Mesenchymal stem cell (in vitro differentiated cells and primary cell): ENCODE measurements at regions not wholly inside any gene's neighbourhood (a gene's known extent, or its start where the extent isn't known, plus 50 kb on each side); places are given as distances from the start of the nearest gene placed in this dataset.

Experiments used
- DNase-seq: peaks from one replicate; pipeline ENCODE4 v3.0.0-alpha.2; 2013
- H2AFZ ChIP-seq: one replicate; pipeline ENCODE4 v1.6.1; 2013; ENCODE audit warnings: low read depth, mild to moderate bottlenecking, control low read depth, inconsistent platforms, low read length, moderate library complexity
- H2AK5ac ChIP-seq: 2 replicates; pipeline ENCODE4 v1.6.1; 2013; ENCODE audit warnings: low read length, moderate library complexity, mild to moderate bottlenecking, inconsistent platforms; ENCODE audit not compliant: severe bottlenecking
- H2BK120ac ChIP-seq: one replicate; pipeline ENCODE4 v1.6.1; 2013; ENCODE audit warnings: low read depth, mild to moderate bottlenecking, inconsistent platforms, low read length, moderate library complexity
- H2BK12ac ChIP-seq, 2 experiments: one replicate each; pipeline ENCODE4 v1.6.1; 2013; ENCODE audit warnings: inconsistent platforms in 2 of 2, low read length in 2 of 2, mild to moderate bottlenecking in 2 of 2, moderate library complexity in 2 of 2, control low read depth in 1 of 2
- H2BK15ac ChIP-seq: one replicate; pipeline ENCODE4 v1.6.1; 2013; ENCODE audit warnings: mild to moderate bottlenecking, low read depth, inconsistent platforms; ENCODE audit not compliant: poor library complexity, severe bottlenecking
- H2BK5ac ChIP-seq: 2 replicates; pipeline ENCODE4 v1.6.1; 2013; ENCODE audit warnings: low read depth, mild to moderate bottlenecking, low read length, control low read depth, inconsistent platforms; ENCODE audit not compliant: poor library complexity, severe bottlenecking
- H3K14ac ChIP-seq, 2 experiments: one replicate each; pipeline ENCODE4 v1.6.1; 2013; ENCODE audit warnings: inconsistent platforms in 2 of 2, low read length in 2 of 2, control low read depth in 1 of 2, mild to moderate bottlenecking in 1 of 2, moderate library complexity in 1 of 2
- H3K18ac ChIP-seq, 2 experiments: one replicate each; pipeline ENCODE4 v1.6.1; 2013; ENCODE audit warnings: inconsistent platforms in 2 of 2, low read length in 2 of 2, control low read depth in 1 of 2, low read depth in 1 of 2, mild to moderate bottlenecking in 1 of 2
- H3K23ac ChIP-seq, 2 experiments: one replicate each; pipeline ENCODE4 v1.6.1; 2013; ENCODE audit warnings: inconsistent platforms in 2 of 2, low read length in 2 of 2, mild to moderate bottlenecking in 2 of 2, moderate library complexity in 2 of 2, control low read depth in 1 of 2
- H3K27ac ChIP-seq: 2 replicates; pipeline ENCODE4 v1.5.1; 2013; ENCODE audit warnings: mild to moderate bottlenecking, moderate library complexity, low read length, control low read depth, inconsistent platforms; ENCODE audit not compliant: poor library complexity, severe bottlenecking
- H3K27me3 ChIP-seq, 2 experiments: 2 replicates each; pipeline versions ENCODE4 v1.6.1 to v1.7.0; 2013; ENCODE audit warnings: low read length in 2 of 2, mild to moderate bottlenecking in 2 of 2, moderate library complexity in 2 of 2, control low read depth in 1 of 2, inconsistent platforms in 1 of 2; ENCODE audit not compliant: control insufficient read depth in 1 of 2, insufficient read depth in 1 of 2
- H3K36me3 ChIP-seq, 2 experiments: 2 replicates each; pipeline versions ENCODE4 v1.6.1 to v1.7.0; 2013; ENCODE audit warnings: low read length in 2 of 2, control low read depth in 1 of 2, inconsistent platforms in 1 of 2, low read depth in 1 of 2, mild to moderate bottlenecking in 1 of 2; ENCODE audit not compliant: insufficient read depth in 2 of 2, control insufficient read depth in 1 of 2
- H3K4ac ChIP-seq, 2 experiments: one replicate each; pipeline ENCODE4 v1.6.1; 2013; ENCODE audit warnings: inconsistent platforms in 2 of 2, low read length in 2 of 2, mild to moderate bottlenecking in 2 of 2, moderate library complexity in 2 of 2, control low read depth in 1 of 2, low read depth in 1 of 2
- H3K4me1 ChIP-seq: 2 replicates; pipeline ENCODE4 v1.6.1; 2013; ENCODE audit warnings: low read depth, low read length, control low read depth; ENCODE audit not compliant: control insufficient read depth, insufficient read depth
- H3K4me2 ChIP-seq: 2 replicates; pipeline ENCODE4 v1.6.1; 2013; ENCODE audit warnings: low read length, mild to moderate bottlenecking, inconsistent platforms; ENCODE audit not compliant: poor library complexity, severe bottlenecking
- H3K4me3 ChIP-seq, 2 experiments: 2 replicates each; pipeline versions ENCODE4 v1.5.1 to v1.7.0; 2013; ENCODE audit warnings: low read length in 2 of 2, mild to moderate bottlenecking in 2 of 2, control low read depth in 1 of 2, low read depth in 1 of 2; ENCODE audit not compliant: insufficient read depth in 1 of 2
- H3K79me1 ChIP-seq: replicated peaks from 2 replicates; pipeline ENCODE4 v1.6.1; 2013; ENCODE audit warnings: mild to moderate bottlenecking, control low read depth, low read length, inconsistent platforms; ENCODE audit not compliant: poor library complexity, severe bottlenecking
- H3K9ac ChIP-seq: 2 replicates; pipeline ENCODE4 v1.7.0; 2013; ENCODE audit warnings: mild to moderate bottlenecking, low read length, moderate library complexity
- H3K9me3 ChIP-seq: 2 replicates; pipeline ENCODE4 v1.7.0; 2013; ENCODE audit warnings: mild to moderate bottlenecking, low read length; ENCODE audit not compliant: control insufficient read depth
- H4K8ac ChIP-seq: one replicate; pipeline ENCODE4 v1.6.1; 2013; ENCODE audit warnings: inconsistent platforms, mild to moderate bottlenecking, low read length, moderate library complexity
- H4K91ac ChIP-seq: one replicate; pipeline ENCODE4 v1.6.1; 2013; ENCODE audit warnings: mild to moderate bottlenecking, low read length, inconsistent platforms
- WGBS: methylation state at CpG from one replicate; pipeline ENCODE4 v1.1.7; 2013; ENCODE audit warnings: mixed read lengths; 5-methylcytosine and 5-hydroxymethylcytosine counted together

GRCh38 chrX:84709987-84710386, 207.7 kb upstream of the HDX start:
- no peaks in the 10 kb centered on the region for H3K4me1 ChIP-seq
- no peaks in the 10 kb centered on the region for H3K79me1 ChIP-seq
- no peak overlapping the region for H3K4me2 ChIP-seq
- H2AK5ac ChIP-seq, result no peak overlapping the region
- H4K8ac ChIP-seq, result no peak overlapping the region
- H2BK12ac ChIP-seq, result no peak overlapping the region
- no peak overlapping the region for H3K27ac ChIP-seq
- H3K9me3 ChIP-seq, result no peaks in the 10 kb centered on the region
- no peak overlapping the region for H2BK120ac ChIP-seq
- H2BK5ac ChIP-seq, result no peak overlapping the region
- H3K27me3 ChIP-seq, result peaks cover 0 to 4% of the 10 kb centered on the region in 2 experiments
- H3K4ac ChIP-seq, result no peak overlapping the region
- H2BK15ac ChIP-seq, result no peak overlapping the region
- H3K18ac ChIP-seq, result no peak overlapping the region
- no peak overlapping the region for H3K23ac ChIP-seq
- no peak overlapping the region for H3K4me3 ChIP-seq
- no peak overlapping the region for H2AFZ ChIP-seq
- no peak for DNase-seq
- no peaks in the 10 kb centered on the region for H3K36me3 ChIP-seq
- H3K9ac ChIP-seq, result no peak overlapping the region
- H3K14ac ChIP-seq, result no peak overlapping the region
- H4K91ac ChIP-seq, result no peak overlapping the region
- 65% methylated on average over 1 of the region's 2 CpGs for WGBS

GRCh38 chrX:84710611-84711010, 208.4 kb upstream of the HDX start:
- WGBS, result 35% methylated on average over 2 of the region's 3 CpGs
- no peak overlapping the region for H2BK120ac ChIP-seq

DNA sequence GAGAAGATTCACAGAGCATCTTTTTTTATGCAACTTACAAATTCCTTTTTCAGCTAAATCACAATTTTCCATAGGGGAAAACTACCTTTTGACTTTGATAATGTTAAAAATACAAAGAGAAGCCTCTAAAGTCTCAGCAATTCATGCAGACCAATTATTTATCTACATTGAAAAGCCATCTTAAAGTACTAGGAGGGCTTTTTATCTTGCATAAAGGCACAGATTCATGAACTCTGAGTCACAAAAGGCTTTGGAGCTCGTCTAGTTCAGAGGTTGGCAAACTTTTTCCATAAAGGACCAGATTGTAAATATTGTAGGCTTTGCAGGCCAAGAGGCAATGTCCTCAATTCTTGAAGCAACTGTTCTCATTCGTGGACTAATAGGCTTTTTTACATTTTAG, 210.4 kb upstream of the HDX start:
- 30% methylated on average over 1 of the region's 2 CpGs for WGBS
- H3K14ac ChIP-seq, result no peak overlapping the region
- no peak overlapping the region for H4K91ac ChIP-seq
- no peaks in the 10 kb centered on the region for H3K4me1 ChIP-seq
- no peak overlapping the region for H2AFZ ChIP-seq
- no peak overlapping the region for H3K4me3 ChIP-seq
- H2BK15ac ChIP-seq, result no peak overlapping the region
- H4K8ac ChIP-seq, result no peak overlapping the region
- no peak overlapping the region for H3K18ac ChIP-seq
- no peak overlapping the region for H3K4me2 ChIP-seq
- H2AK5ac ChIP-seq, result no peak overlapping the region
- no peak overlapping the region for H3K27ac ChIP-seq
- peaks cover 0 to 4% of the 10 kb centered on the region in 2 experiments for H3K27me3 ChIP-seq
- no peaks in the 10 kb centered on the region for H3K36me3 ChIP-seq
- no peak overlapping the region for H2BK120ac ChIP-seq
- no peak overlapping the region for H2BK12ac ChIP-seq
- no peaks in the 10 kb centered on the region for H3K79me1 ChIP-seq
- no peak overlapping the region for H3K9ac ChIP-seq
- no peak overlapping the region for H2BK5ac ChIP-seq
- H3K23ac ChIP-seq, result no peak overlapping the region
- no peak overlapping the region for H3K4ac ChIP-seq
- no peak for DNase-seq
- H3K9me3 ChIP-seq, result no peaks in the 10 kb centered on the region

More at GRCh38 chrX:84710611-84711010, 208.4 kb upstream of the HDX start:
- Histone ChIP-seq H3K4me1 (no peaks in the 10 kb centered on the region), H3K27me3 (peaks cover 0 to 4% of the 10 kb centered on the region in 2 experiments), H2BK15ac (no peak overlapping the region), H3K4ac (no peak overlapping the region), H2BK12ac (no peak overlapping the region), H4K91ac (no peak overlapping the region), H3K79me1 (no peaks in the 10 kb centered on the region), H3K4me2 (no peak overlapping the region), H3K36me3 (no peaks in the 10 kb centered on the region), H2AFZ (no peak overlapping the region), H3K18ac (no peak overlapping the region), H3K14ac (no peak overlapping the region), H3K4me3 (no peak overlapping the region), H3K9ac (no peak overlapping the region), H3K27ac (no peak overlapping the region), H2AK5ac (no peak overlapping the region), H4K8ac (no peak overlapping the region), H2BK5ac (no peak overlapping the region), H3K9me3 (no peaks in the 10 kb centered on the region), H3K23ac (no peak overlapping the region)
- no peak for DNase-seq

DNA sequence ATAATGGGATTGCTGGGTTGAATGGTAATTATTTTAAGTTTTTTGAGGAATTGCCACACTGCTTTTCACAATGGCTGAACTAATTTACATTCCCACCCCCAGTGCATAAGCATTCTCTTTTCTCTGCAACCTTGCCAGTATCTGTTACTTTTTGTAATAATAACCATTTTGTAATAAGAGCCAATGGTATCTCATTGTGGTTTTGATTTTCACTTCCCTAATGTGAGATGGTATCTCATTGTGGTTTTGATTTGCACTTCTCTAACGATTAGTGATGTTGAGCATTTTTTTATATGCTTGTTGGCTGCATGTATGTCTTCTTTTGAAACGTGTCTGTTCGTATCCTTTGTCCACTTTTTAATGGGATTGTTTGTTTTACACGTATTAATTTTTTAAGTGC, 213.1 kb upstream of the HDX start:
- Histone ChIP-seq H2BK5ac (no peak overlapping the region), H3K36me3 (no peaks in the 10 kb centered on the region), H4K91ac (no peak overlapping the region), H3K4me1 (no peaks in the 10 kb centered on the region), H2AK5ac (no peak overlapping the region), H3K27ac (no peak overlapping the region), H3K79me1 (no peaks in the 10 kb centered on the region), H3K27me3 (peaks cover 0 to 4% of the 10 kb centered on the region in 2 experiments), H3K9ac (no peak overlapping the region), H2BK15ac (no peak overlapping the region), H3K23ac (no peak overlapping the region), H4K8ac (no peak overlapping the region), H3K9me3 (no peaks in the 10 kb centered on the region), H2BK120ac (no peak overlapping the region), H3K18ac (no peak overlapping the region), H3K14ac (no peak overlapping the region), H3K4me2 (no peak overlapping the region), H3K4me3 (no peak overlapping the region), H3K4ac (no peak overlapping the region), H2AFZ (no peak overlapping the region), H2BK12ac (no peak overlapping the region)
- DNase-seq, result no peak
- 100% methylated on average over 1 of the region's 4 CpGs for WGBS
